ENCODE measurements at regions not wholly inside any gene's neighbourhood (a gene's known extent, or its start where the extent isn't known, plus 50 kb on each side); places are given as distances from the start of the nearest gene placed in this dataset.

DNA sequence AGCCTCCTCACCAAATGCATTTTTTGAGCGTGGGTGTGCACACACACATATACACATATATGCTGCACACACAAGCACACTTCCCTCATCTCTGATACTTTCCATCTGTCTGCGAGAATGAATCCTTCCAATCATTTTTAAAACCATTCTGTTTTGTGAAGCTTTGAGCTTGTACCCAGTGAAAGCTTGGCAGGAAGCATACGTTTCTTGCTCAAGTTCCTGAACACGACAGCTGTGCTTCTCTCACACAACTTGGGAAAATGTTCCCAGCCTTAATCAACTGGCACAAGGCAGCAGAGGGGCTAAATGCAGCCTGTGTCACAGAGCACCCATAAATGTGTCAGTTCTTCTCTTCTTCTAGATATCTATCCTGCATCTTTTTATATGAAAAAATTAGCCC is 524.0 kb upstream of the KIRREL3 start:
- H3K27ac Mint-ChIP-seq (ENCODE audit: unreplicated experiment), result no peak overlapping the region
- TF ChIP-seq, protein P1, sequence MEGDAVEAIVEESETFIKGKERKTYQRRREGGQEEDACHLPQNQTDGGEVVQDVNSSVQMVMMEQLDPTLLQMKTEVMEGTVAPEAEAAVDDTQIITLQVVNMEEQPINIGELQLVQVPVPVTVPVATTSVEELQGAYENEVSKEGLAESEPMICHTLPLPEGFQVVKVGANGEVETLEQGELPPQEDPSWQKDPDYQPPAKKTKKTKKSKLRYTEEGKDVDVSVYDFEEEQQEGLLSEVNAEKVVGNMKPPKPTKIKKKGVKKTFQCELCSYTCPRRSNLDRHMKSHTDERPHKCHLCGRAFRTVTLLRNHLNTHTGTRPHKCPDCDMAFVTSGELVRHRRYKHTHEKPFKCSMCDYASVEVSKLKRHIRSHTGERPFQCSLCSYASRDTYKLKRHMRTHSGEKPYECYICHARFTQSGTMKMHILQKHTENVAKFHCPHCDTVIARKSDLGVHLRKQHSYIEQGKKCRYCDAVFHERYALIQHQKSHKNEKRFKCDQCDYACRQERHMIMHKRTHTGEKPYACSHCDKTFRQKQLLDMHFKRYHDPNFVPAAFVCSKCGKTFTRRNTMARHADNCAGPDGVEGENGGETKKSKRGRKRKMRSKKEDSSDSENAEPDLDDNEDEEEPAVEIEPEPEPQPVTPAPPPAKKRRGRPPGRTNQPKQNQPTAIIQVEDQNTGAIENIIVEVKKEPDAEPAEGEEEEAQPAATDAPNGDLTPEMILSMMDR (IDR thresholded peaks at IDR 0.05), result no peak
- H3K36me3 Mint-ChIP-seq (ENCODE audit: unreplicated experiment), result no peaks in the 10 kb centered on the region
- no peaks in the 10 kb centered on the region for H3K9me3 Mint-ChIP-seq (ENCODE audit: unreplicated experiment)
- H3K4me3 Mint-ChIP-seq (ENCODE audit: unreplicated experiment), result no peak overlapping the region
- H3K4me1 Mint-ChIP-seq (ENCODE audit: unreplicated experiment), result no peaks in the 10 kb centered on the region
- no peaks in the 10 kb centered on the region for H3K27me3 Mint-ChIP-seq (ENCODE audit: unreplicated experiment)
- no peak for DNase-seq (ENCODE audit: extremely low spot score, unreplicated experiment)

DNA sequence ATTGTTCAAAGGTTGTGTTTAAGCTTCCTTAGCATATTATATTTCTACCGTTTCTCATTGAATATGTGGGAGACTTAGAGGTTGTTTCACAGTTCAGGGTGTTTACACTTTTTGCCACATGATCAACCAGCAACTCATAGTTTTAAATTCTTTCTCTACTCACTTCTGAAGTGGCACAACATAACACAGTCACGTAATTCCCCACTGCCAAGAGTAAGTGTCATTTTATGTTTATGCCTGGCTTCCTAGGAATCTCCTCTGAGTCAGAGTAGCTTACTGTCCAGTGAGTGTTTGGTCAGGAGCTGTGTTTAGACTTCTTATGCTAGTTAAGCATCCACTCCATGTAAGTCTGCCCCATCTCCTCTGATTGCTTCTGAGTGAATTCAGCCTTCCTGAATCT is 520.8 kb upstream of the KIRREL3 start:
- Mint-ChIP-seq H3K36me3 (ENCODE audit: unreplicated experiment) (no peaks in the 10 kb centered on the region), H3K4me1 (ENCODE audit: unreplicated experiment) (no peaks in the 10 kb centered on the region), H3K27me3 (ENCODE audit: unreplicated experiment) (peaks cover 2% of the 10 kb centered on the region), H3K4me3 (ENCODE audit: unreplicated experiment) (no peak overlapping the region), H3K27ac (ENCODE audit: unreplicated experiment) (no peak overlapping the region), H3K9me3 (ENCODE audit: unreplicated experiment) (peaks cover 6% of the 10 kb centered on the region)
- no peak for DNase-seq (ENCODE audit: extremely low spot score, unreplicated experiment)
- TF ChIP-seq, protein P1 (IDR thresholded peaks at IDR 0.05), result no peak

DNA sequence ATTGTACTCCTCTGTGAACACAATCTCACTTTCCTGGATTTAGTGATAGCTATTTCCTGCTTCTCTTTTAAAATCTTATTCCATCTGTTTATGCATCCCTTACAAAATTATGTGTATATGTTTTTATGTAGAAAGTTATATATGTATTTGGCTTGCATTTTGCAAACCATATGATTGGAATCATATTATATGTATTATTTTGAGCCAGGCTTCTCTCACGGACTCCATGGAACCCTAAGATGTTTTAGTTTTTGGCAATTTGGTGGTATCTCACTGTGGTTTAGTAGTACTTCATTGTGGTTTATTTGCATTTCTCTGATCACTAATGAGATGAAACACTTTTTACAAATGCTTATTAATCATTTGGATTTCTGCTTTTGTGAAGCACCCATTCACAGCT is 507.3 kb upstream of the KIRREL3 start:
- no peaks in the 10 kb centered on the region for H3K9me3 Mint-ChIP-seq (ENCODE audit: unreplicated experiment)
- DNase-seq (ENCODE audit: extremely low spot score, unreplicated experiment), result no peak
- TF ChIP-seq, protein P1 (IDR thresholded peaks at IDR 0.05), result no peak
- no peak overlapping the region for H3K27ac Mint-ChIP-seq (ENCODE audit: unreplicated experiment)
- peaks cover 3% of the 10 kb centered on the region for H3K27me3 Mint-ChIP-seq (ENCODE audit: unreplicated experiment)
- H3K4me3 Mint-ChIP-seq (ENCODE audit: unreplicated experiment), result no peak overlapping the region
- H3K36me3 Mint-ChIP-seq (ENCODE audit: unreplicated experiment), result no peaks in the 10 kb centered on the region
- H3K4me1 Mint-ChIP-seq (ENCODE audit: unreplicated experiment), result no peaks in the 10 kb centered on the region

DNA sequence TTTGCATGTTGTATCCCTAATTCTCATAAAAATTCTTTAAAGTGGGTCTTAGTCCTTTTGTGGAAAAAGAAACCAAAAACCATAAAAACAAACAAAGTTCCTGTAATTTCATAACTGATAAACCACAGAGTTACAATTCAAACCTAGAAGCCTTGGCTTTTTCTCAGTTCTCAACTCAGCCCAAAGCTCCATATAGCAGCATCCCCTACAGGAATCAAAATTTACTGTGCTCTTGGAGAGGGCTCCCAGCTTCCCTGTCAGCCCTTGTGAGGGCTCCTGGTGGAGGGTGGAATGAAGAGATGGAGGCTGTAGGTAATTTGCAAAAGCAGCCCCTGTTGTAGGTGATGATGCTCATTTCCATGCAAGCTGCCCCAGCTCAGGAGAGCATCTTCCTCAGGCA is 506.1 kb upstream of the KIRREL3 start:
- Mint-ChIP-seq H3K36me3 (ENCODE audit: unreplicated experiment) (no peaks in the 10 kb centered on the region), H3K9me3 (ENCODE audit: unreplicated experiment) (no peaks in the 10 kb centered on the region), H3K27me3 (ENCODE audit: unreplicated experiment) (peaks cover 3% of the 10 kb centered on the region), H3K4me3 (ENCODE audit: unreplicated experiment) (no peak overlapping the region), H3K27ac (ENCODE audit: unreplicated experiment) (no peak overlapping the region), H3K4me1 (ENCODE audit: unreplicated experiment) (no peaks in the 10 kb centered on the region)
- TF ChIP-seq, protein P1 (IDR thresholded peaks at IDR 0.05), result no peak
- no peak for DNase-seq (ENCODE audit: extremely low spot score, unreplicated experiment)

DNA sequence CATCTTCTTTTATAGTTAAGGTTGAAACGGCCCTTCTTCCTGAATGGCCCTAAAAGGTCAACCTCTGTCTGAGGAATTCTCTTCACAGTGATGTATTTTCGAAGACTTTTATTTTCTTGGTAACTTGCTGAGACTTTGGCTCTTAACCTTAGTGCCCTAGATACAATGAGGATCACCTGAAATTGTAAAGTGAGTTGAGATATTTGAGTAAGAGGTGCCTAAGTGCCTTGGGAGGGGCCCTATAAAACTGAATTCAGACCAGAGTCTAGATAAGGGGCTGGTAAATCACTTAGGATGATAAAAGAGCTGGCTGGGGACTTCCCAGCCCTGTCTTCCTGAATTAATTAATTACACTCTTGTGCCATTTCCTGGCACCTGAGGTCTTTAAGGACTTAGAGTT is 505.6 kb upstream of the KIRREL3 start:
- H3K4me3 Mint-ChIP-seq (ENCODE audit: unreplicated experiment), result no peak overlapping the region
- no peak for DNase-seq (ENCODE audit: extremely low spot score, unreplicated experiment)
- no peaks in the 10 kb centered on the region for H3K9me3 Mint-ChIP-seq (ENCODE audit: unreplicated experiment)
- no peak overlapping the region for H3K27ac Mint-ChIP-seq (ENCODE audit: unreplicated experiment)
- no peaks in the 10 kb centered on the region for H3K36me3 Mint-ChIP-seq (ENCODE audit: unreplicated experiment)
- no peaks in the 10 kb centered on the region for H3K4me1 Mint-ChIP-seq (ENCODE audit: unreplicated experiment)
- peaks cover 3% of the 10 kb centered on the region for H3K27me3 Mint-ChIP-seq (ENCODE audit: unreplicated experiment)
- TF ChIP-seq, protein P1 (IDR thresholded peaks at IDR 0.05), result no peak

Measured in osteocyte (in vitro differentiated cells).